Adrenal gland (tissue), 9 donors: ENCODE measurements at regions not wholly inside any gene's neighbourhood (a gene's known extent, or its start where the extent isn't known, plus 50 kb on each side); places are given as distances from the start of the nearest gene placed in this dataset.

Source experiments
- DNase-seq, 7 donors: peaks; one replicate each; pipeline ENCODE4 v3.0.0-alpha.2; 2019 to 2020
- H3K27ac ChIP-seq, 5 donors: fragments of 200-600 bp; sonication (generic) in 4 of 5; 1 replicate in 3 of 5; 2 replicates in 2 of 5; pipeline versions ENCODE4 v1.5.1 to v1.8.0; 2016 to 2020; ENCODE audit warnings: mild to moderate bottlenecking in 1 of 5
- H3K27me3 ChIP-seq: fragments of 200-600 bp; 2 replicates; pipeline ENCODE4 v1.8.0; 2021
- H3K36me3 ChIP-seq, 2 donors: fragments of 200-600 bp; replicated peaks in 1 of 2; 1 replicate in 1 of 2; 2 replicates in 1 of 2; pipeline versions ENCODE4 v1.5.1 to v1.8.0; 2018 to 2022
- H3K4me1 ChIP-seq, 2 donors: fragments of 200-600 bp; replicated peaks in 1 of 2; 1 replicate in 1 of 2; 2 replicates in 1 of 2; pipeline versions ENCODE4 v1.5.1 to v1.8.0; 2018 to 2021
- H3K4me3 ChIP-seq, 4 donors: fragments of 200-600 bp; sonication (generic) in 3 of 4; one replicate each; pipeline ENCODE4 v1.5.1; 2016 to 2018
- H3K9me3 ChIP-seq, 3 donors: fragments of 200-600 bp; sonication (generic) in 1 of 3; replicated peaks in 1 of 3; 1 replicate in 2 of 3; 2 replicates in 1 of 3; pipeline versions ENCODE4 v1.5.1 to v1.8.0; 2016 to 2021
- POLR2A ChIP-seq, 2 donors: fragments of 450-650 bp; IDR thresholded peaks; one replicate each; pipeline ENCODE4 v1.6.1; 2017; ENCODE audit warnings: antibody characterized with exemption in 2 of 2, mild to moderate bottlenecking in 2 of 2, moderate library complexity in 1 of 2
- WGBS, 4 donors: extraction: QIAGEN DNeasy Blood & Tissue Kit in 2 of 4; methylation state at CpG; one replicate each; pipeline versions ENCODE4 v1.1.5 to v1.1.7; 2013 to 2017; 5-methylcytosine and 5-hydroxymethylcytosine counted together
- intact Hi-C, 2 donors: fragments of 100-400 bp; cut with DNase I; formaldehyde crosslinking; loops; one replicate each; pipeline versions ENCODE4 v1.14.1 to v1.15.0; 2022 to 2023
- TF ChIP-seq, protein P1 (sequence below), 6 experiments: fragments of 450-650 bp in 4 of 6; fragments of 200-600 bp in 2 of 6; sonication (generic) in 1 of 6; IDR thresholded peaks; 1 replicate in 5 of 6; 2 replicates in 1 of 6; pipeline versions ENCODE4 v1.5.1 to v1.8.0; 2016 to 2021; ENCODE audit warnings: antibody characterized with exemption in 6 of 6, mild to moderate bottlenecking in 2 of 6, moderate library complexity in 1 of 6
- donor health status: healthy with polysubstance abuse.
- donor health status: Bipolar disorder and iron deficiency.
- donor health status: DM: yes; HTN: yes; CAD: no.
- donor health status: DM: no; HTN: no; CAD: no.
- donor health status: DM: no; HTN: no; CAD: no.

DNA sequence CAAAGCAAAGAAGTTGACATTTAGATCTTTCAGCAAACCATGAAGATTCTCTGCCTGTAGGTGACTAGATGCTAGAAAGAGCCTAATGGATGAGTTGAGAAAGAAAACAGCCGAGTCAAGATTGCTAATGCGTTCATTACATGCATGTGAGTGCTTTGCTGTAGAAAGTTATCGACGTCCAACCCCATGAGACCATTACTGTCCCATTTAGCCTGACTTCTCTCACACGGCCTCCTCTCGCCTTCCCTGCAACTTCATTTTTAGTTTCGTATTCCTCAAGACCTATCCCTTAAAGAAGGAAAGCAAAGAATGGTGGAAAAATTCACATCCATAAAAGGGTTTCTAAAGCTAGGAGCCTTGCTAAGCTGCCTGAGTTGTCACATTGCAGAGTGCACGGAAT lies 113.7 kb upstream of the DPP6 start:
- H3K27ac ChIP-seq = no peak overlapping the region
- no peaks in the 10 kb centered on the region for H3K36me3 ChIP-seq
- TF ChIP-seq POLR2A (IDR thresholded peaks at IDR 0.05) = no peak
- TF ChIP-seq, protein P1, sequence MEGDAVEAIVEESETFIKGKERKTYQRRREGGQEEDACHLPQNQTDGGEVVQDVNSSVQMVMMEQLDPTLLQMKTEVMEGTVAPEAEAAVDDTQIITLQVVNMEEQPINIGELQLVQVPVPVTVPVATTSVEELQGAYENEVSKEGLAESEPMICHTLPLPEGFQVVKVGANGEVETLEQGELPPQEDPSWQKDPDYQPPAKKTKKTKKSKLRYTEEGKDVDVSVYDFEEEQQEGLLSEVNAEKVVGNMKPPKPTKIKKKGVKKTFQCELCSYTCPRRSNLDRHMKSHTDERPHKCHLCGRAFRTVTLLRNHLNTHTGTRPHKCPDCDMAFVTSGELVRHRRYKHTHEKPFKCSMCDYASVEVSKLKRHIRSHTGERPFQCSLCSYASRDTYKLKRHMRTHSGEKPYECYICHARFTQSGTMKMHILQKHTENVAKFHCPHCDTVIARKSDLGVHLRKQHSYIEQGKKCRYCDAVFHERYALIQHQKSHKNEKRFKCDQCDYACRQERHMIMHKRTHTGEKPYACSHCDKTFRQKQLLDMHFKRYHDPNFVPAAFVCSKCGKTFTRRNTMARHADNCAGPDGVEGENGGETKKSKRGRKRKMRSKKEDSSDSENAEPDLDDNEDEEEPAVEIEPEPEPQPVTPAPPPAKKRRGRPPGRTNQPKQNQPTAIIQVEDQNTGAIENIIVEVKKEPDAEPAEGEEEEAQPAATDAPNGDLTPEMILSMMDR (IDR thresholded peaks at IDR 0.05) = no peak
- H3K27me3 ChIP-seq = no peaks in the 10 kb centered on the region
- H3K9me3 ChIP-seq = no peaks in the 10 kb centered on the region
- H3K4me3 ChIP-seq = no peak overlapping the region
- no peaks in the 10 kb centered on the region for H3K4me1 ChIP-seq
- intact Hi-C loops = no loop called here
- WGBS, 4 donors = 78 to 87% (median 80%) methylated on average over 8 of the region's 8 CpGs
- no peak for DNase-seq

DNA sequence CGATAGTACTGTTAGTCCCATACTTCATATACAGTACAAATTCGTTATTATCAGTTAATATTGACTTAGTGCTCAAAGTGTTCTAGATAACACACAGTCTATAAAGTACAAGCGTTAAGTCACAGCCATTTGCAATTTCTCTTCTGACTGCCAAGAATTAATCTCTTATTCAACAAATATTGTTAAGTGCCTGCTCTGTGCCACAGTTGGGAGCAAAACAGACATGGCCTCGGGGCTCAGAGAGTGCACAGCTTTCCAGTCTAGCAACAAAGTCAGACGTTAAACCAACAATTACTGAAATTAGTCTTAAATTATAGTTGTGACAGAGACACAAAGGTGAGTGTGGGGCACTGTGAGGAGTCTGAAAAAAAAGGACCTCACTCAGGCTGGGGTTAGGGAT lies 113.0 kb upstream of the DPP6 start:
- H3K27me3 ChIP-seq = no peaks in the 10 kb centered on the region
- no peak overlapping the region for H3K4me3 ChIP-seq
- H3K36me3 ChIP-seq = no peaks in the 10 kb centered on the region
- WGBS, 4 donors = 48 to 62% (median 57%) methylated on average over 5 of the region's 5 CpGs
- no peak overlapping the region for H3K27ac ChIP-seq
- intact Hi-C loops = no loop called here
- H3K9me3 ChIP-seq = no peaks in the 10 kb centered on the region
- peak in 1 of 7 donors; percentile 78 for DNase-seq
- TF ChIP-seq POLR2A (IDR thresholded peaks at IDR 0.05) = no peak
- TF ChIP-seq, protein P1 (IDR thresholded peaks at IDR 0.05) = no peak
- H3K4me1 ChIP-seq = no peaks in the 10 kb centered on the region

DNA sequence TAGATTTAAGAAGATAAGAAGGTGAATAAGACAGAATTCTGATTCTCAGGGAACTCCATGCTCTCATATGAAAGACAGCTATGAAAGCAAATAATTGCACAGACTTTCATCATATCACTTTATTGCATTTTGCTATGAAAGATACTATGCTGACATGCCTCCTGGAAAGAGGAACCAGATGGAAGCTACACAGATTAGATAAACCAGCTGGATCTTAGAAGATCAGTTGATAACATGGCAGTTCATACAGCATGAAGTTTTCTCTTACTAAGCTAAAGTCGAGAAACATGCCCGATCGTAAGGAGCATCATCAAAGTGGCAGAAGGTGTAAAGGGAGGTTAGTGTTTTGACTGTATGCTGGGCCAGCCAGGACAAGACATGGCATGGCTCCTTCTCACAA lies 112.5 kb upstream of the DPP6 start:
- Histone ChIP-seq H3K27ac (no peak overlapping the region), H3K27me3 (no peaks in the 10 kb centered on the region), H3K36me3 (no peaks in the 10 kb centered on the region), H3K4me1 (no peaks in the 10 kb centered on the region), H3K9me3 (no peaks in the 10 kb centered on the region), H3K4me3 (no peak overlapping the region)
- peak in 1 of 7 donors; percentile 20 for DNase-seq
- 65 to 89% (median 74%) methylated on average over 3 of the region's 3 CpGs for WGBS, 4 donors
- TF ChIP-seq, protein P1 (IDR thresholded peaks at IDR 0.05) = no peak
- TF ChIP-seq POLR2A (IDR thresholded peaks at IDR 0.05) = no peak
- intact Hi-C loops = no loop called here

DNA sequence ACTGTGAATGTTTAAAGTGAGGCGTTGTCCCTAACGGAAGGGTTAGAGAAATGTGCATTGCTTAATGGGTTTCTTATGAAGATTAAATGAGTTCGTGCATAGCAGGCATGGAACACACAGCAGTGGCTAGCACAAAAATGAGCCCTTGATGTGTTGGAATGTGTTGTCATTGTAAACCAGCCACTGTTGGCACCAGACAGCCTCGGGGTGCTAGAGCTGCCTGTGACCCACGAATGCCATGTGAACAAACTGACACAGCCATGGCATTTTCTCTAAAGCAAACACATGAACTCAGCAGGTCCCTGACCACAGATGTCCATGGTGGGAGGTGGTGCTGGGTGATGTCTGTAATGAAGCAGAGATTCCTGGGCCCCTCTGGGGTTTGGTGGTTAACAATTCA lies 111.1 kb upstream of the DPP6 start:
- peak in 1 of 7 donors; percentile 27 for DNase-seq
- Histone ChIP-seq H3K9me3 (no peaks in the 10 kb centered on the region), H3K27me3 (no peaks in the 10 kb centered on the region), H3K4me3 (no peak overlapping the region), H3K27ac (no peak overlapping the region), H3K4me1 (no peaks in the 10 kb centered on the region), H3K36me3 (no peaks in the 10 kb centered on the region)
- intact Hi-C loops = no loop called here
- TF ChIP-seq POLR2A (IDR thresholded peaks at IDR 0.05) = no peak
- TF ChIP-seq, protein P1 (IDR thresholded peaks at IDR 0.05) = no peak
- 56 to 75% (median 65%) methylated on average over 5 of the region's 5 CpGs for WGBS, 4 donors
